ENCODE measurements at regions not wholly inside any gene's neighbourhood (a gene's known extent, or its start where the extent isn't known, plus 50 kb on each side); places are given as distances from the start of the nearest gene placed in this dataset.

DNA sequence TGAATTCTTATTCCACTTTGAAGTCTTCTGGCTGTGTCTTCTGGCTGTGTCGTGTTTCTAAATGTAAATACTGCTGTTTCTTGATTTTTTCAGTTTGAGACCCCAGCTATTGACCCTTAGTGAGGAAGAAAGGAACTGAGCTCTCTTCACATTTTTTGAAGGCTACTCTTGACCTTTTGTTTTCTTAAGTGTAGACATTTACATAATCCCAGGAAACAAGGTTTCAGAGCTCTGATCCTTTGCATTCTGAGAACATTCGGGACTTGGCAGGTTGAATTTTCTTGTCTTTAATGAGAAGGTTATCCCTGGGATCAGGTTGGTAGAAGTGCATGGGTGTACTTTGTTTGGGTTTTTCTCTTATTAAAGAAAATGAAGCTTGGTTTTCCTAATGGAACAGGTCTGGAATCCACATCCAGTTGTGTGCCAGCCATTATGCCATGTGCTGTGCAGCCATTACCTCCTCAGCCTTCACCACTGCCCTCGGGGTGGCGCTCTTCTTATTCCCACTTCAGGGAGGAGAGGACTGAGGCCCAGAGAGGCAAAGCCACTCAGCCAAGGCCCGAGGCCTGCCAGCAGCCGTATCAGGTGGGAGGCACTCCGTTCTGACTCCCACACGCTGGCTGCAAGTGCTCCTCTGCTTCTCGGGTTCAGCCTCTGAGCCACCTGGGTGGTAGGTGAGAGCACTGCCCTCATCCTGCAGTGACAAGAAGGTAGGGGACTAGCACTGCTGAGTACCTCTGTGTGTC is 120.9 kb downstream of the BEGAIN start (continued):
- TF ChIP-seq, protein P1, sequence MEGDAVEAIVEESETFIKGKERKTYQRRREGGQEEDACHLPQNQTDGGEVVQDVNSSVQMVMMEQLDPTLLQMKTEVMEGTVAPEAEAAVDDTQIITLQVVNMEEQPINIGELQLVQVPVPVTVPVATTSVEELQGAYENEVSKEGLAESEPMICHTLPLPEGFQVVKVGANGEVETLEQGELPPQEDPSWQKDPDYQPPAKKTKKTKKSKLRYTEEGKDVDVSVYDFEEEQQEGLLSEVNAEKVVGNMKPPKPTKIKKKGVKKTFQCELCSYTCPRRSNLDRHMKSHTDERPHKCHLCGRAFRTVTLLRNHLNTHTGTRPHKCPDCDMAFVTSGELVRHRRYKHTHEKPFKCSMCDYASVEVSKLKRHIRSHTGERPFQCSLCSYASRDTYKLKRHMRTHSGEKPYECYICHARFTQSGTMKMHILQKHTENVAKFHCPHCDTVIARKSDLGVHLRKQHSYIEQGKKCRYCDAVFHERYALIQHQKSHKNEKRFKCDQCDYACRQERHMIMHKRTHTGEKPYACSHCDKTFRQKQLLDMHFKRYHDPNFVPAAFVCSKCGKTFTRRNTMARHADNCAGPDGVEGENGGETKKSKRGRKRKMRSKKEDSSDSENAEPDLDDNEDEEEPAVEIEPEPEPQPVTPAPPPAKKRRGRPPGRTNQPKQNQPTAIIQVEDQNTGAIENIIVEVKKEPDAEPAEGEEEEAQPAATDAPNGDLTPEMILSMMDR (IDR thresholded peaks at IDR 0.05; ENCODE audit: control extremely low read depth in 1 of 3, insufficient read depth in 1 of 3, low read depth in 1 of 3, low read length in 3 of 3): peak; percentile 43 to 77 (median 65)

All from H1 (cell line).